Activated CD4-positive, alpha-beta T cell treated with anti-CD3 and anti-CD28 coated beads, Interleukin-2, amount 10 ng/mL, durations not matched to agents 24 days and 14 days (primary cell): ENCODE measurements at regions not wholly inside any gene's neighbourhood (a gene's known extent, or its start where the extent isn't known, plus 50 kb on each side); places are given as distances from the start of the nearest gene placed in this dataset.

ENCODE experiments used
- DNase-seq: peaks from one replicate; pipeline ENCODE4 v3.0.0; 2022
- H3K27ac Mint-ChIP-seq: one replicate; pipeline ENCODE4 v1.8.0; 2022; ENCODE audit warnings: mild to moderate bottlenecking, mixed read lengths
- H3K27me3 Mint-ChIP-seq: one replicate; pipeline ENCODE4 v1.8.0; 2022; ENCODE audit warnings: mixed read lengths
- H3K36me3 Mint-ChIP-seq: one replicate; pipeline ENCODE4 v1.8.0; 2022; ENCODE audit warnings: low read depth, mild to moderate bottlenecking, mixed read lengths
- H3K4me1 Mint-ChIP-seq: one replicate; pipeline ENCODE4 v1.8.0; 2021; ENCODE audit warnings: mixed read lengths
- H3K4me3 Mint-ChIP-seq: one replicate; pipeline ENCODE4 v1.8.0; 2022; ENCODE audit warnings: mild to moderate bottlenecking, moderate library complexity, mixed read lengths
- H3K9me3 Mint-ChIP-seq: one replicate; pipeline ENCODE4 v1.8.0; 2021; ENCODE audit warnings: mixed read lengths
- intact Hi-C: fragments of 100-400 bp; cut with micrococcal nuclease; formaldehyde crosslinking; loops from one replicate; pipeline ENCODE4 v1.15.1; 2023

DNA sequence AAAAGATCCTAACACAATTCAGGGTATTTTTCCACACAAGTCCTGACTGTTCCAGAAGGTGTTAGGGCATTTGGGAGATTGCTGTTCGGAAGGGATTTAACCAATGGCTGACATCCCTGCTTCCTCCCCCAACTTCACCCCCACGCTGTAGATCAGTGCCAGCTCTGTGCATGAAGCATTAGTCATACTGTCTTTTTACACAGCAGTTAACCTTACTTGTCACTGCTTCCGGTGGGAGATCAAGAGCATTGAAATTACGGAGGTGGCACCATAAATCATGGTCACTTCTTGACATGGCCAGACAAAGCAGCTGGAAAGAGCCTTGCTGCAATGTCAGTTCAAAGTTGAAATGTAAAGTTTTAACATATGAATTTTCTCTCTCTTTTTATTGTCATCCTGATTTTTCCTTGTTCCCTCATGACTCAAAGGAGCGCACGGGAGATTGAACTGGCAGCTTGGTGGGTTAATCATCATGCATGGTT, 70.2 kb downstream of the HRH4 start:
- Mint-ChIP-seq H3K27me3 (peaks cover 18% of the 10 kb centered on the region), H3K36me3 (no peaks in the 10 kb centered on the region), H3K27ac (no peak overlapping the region), H3K4me3 (no peak overlapping the region), H3K9me3 (peaks cover 6% of the 10 kb centered on the region), H3K4me1 (peaks cover 5% of the 10 kb centered on the region)
- intact Hi-C loops = no loop called here
- no peak for DNase-seq

GRCh38 chr18:24534271-24534670, 73.8 kb downstream of the HRH4 start:
- no peak for DNase-seq
- Mint-ChIP-seq H3K27ac (no peak overlapping the region), H3K4me3 (no peak overlapping the region), H3K9me3 (peaks cover 6% of the 10 kb centered on the region), H3K36me3 (no peaks in the 10 kb centered on the region), H3K4me1 (peaks cover 5% of the 10 kb centered on the region), H3K27me3 (peaks cover 33% of the 10 kb centered on the region)
- intact Hi-C loops = no loop called here

DNA sequence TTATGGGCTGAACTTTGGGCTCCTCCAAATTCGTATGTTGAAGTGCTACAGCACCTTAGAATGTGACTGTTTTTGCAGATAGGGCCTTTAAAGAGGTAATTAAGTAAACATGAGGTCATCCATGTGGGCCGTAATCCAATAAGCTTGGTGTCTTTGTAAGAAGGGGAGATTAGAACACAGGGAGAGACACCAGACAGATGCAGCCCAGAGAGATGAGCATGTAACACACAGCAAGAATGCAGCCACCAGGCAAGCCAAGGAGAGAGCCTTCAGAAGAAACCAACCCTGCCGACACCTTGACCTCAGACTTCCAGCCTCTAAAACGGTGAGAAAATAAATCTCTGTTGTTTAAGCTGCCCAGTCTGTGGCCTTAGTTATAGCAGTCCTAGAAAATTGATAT, 74.3 kb downstream of the HRH4 start:
- peaks cover 33% of the 10 kb centered on the region for H3K27me3 Mint-ChIP-seq
- DNase-seq = no peak
- peaks cover 6% of the 10 kb centered on the region for H3K9me3 Mint-ChIP-seq
- intact Hi-C loops = no loop called here
- H3K36me3 Mint-ChIP-seq = no peaks in the 10 kb centered on the region
- no peak overlapping the region for H3K4me3 Mint-ChIP-seq
- H3K27ac Mint-ChIP-seq = no peak overlapping the region
- peaks cover 5% of the 10 kb centered on the region for H3K4me1 Mint-ChIP-seq

DNA sequence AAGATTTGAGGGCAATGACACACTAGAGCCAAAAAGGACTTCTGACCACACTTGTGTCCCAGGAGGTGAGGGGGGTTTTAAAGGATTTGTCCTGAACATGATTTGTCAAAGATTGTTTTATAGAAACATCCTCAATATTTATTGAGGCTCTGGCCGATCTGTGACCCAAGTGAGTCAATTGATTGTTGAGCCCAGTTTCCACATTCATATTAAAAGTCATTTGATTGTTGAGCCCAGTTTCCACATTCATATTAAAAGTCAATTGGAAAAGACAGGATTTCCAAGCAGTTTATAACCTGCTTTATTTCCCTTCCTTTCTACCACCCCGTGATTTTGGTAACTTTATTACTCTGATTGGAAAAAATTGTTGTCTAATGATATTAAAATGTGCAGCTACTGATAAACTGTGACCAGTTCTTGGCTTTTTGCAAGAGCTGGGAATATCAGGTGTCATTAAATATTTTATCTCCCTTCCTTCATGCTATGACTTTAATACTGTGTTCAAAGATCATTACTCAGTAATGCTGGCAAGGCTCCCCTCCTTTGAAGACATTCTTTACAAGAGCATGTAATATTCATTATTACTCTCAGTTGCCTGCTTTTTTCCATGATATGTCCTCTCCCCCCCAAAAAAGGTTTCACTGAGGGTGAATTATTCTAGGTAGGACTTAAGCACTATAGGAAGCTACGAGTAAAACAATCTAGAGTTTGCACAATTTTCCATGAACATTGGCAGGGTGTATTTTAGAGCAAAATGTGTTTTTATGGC, 75.3 kb downstream of the HRH4 start:
- Mint-ChIP-seq H3K27me3 (peaks cover 29% of the 10 kb centered on the region), H3K4me1 (no peaks in the 10 kb centered on the region), H3K9me3 (peaks cover 6% of the 10 kb centered on the region), H3K36me3 (no peaks in the 10 kb centered on the region), H3K4me3 (no peak overlapping the region), H3K27ac (no peak overlapping the region)
- intact Hi-C loops = no loop called here
- no peak for DNase-seq

DNA sequence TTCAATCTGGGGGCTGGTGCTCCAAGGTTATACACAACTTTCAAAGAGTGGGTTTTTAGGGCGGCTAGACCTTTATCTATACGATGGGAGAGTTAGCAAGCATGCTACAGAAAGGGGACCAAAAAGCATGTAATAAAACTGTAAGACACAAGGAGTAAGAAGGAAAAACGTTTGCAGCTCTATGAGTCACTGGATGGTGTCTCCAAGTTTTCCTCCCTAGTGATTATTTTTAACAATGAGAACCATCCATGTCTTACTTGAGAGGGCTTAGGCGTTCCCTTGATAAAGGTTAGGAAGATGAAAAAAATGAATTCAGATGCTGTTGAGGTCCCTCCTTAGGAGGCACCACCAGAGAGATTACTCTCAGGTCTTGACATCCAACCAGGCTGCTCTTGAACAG, 75.9 kb downstream of the HRH4 start:
- H3K4me3 Mint-ChIP-seq = no peak overlapping the region
- intact Hi-C loops = no loop called here
- H3K36me3 Mint-ChIP-seq = no peaks in the 10 kb centered on the region
- no peak overlapping the region for H3K27ac Mint-ChIP-seq
- peaks cover 27% of the 10 kb centered on the region for H3K27me3 Mint-ChIP-seq
- H3K9me3 Mint-ChIP-seq = peaks cover 6% of the 10 kb centered on the region
- DNase-seq = no peak
- no peaks in the 10 kb centered on the region for H3K4me1 Mint-ChIP-seq

- peaks cover 6% of the 10 kb centered on the region for H3K9me3 Mint-ChIP-seq
- no peaks in the 10 kb centered on the region for H3K4me1 Mint-ChIP-seq
- no peak overlapping the region for H3K4me3 Mint-ChIP-seq
- no peak overlapping the region for H3K27ac Mint-ChIP-seq
- peaks cover 25% of the 10 kb centered on the region for H3K27me3 Mint-ChIP-seq
- intact Hi-C loops = no loop called here
- H3K36me3 Mint-ChIP-seq = no peaks in the 10 kb centered on the region
- DNase-seq = no peak
Measured at GRCh38 chr18:24536834-24537233, 76.4 kb downstream of the HRH4 start.

- Mint-ChIP-seq H3K4me1 (no peaks in the 10 kb centered on the region), H3K36me3 (no peaks in the 10 kb centered on the region), H3K27ac (no peak overlapping the region), H3K27me3 (peaks cover 19% of the 10 kb centered on the region), H3K9me3 (no peaks in the 10 kb centered on the region), H3K4me3 (no peak overlapping the region)
- intact Hi-C loops = no loop called here
- DNase-seq = no peak
Measured at GRCh38 chr18:24538414-24539264, 78.2 kb downstream of the HRH4 start.

DNA sequence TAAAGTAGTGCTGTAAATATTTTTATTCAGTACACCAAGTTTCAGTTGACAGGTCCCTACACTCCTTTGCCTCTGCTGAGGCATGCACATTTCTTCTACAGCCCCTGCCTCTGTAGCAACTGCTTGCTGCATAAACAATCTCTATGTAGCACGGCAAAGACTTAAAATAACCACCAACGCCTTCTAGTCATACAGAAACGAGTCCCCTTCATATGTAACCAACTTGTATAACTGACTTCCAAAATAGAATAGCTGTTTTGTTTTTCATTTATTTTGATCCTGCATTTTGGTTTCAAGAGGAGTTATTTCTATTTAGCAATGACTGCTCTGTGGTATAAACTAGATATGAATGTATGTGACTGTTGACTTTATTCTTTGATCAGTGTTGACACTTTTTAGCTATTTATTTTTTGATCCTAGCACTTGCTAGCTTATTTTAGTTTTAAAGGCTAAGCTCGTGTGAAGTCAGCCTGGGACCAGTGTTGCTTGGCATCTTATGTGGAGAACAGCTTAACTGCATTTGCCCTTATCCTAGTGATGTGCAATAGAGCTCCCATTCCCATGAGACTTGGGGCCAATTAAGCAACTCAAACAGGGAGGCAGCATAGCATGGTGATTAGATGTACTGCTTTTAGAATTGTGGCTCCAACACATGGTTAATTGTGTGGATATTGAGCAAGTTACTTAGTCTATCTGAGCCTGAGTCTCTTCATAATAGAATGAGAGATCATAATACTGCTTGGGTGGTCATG, 79.6 kb downstream of the HRH4 start:
- H3K27ac Mint-ChIP-seq = no peak overlapping the region
- no peak overlapping the region for H3K4me3 Mint-ChIP-seq
- peaks cover 19% of the 10 kb centered on the region for H3K27me3 Mint-ChIP-seq
- no peaks in the 10 kb centered on the region for H3K4me1 Mint-ChIP-seq
- H3K36me3 Mint-ChIP-seq = no peaks in the 10 kb centered on the region
- no peak for DNase-seq
- H3K9me3 Mint-ChIP-seq = no peaks in the 10 kb centered on the region
- intact Hi-C loops = no loop called here

DNA sequence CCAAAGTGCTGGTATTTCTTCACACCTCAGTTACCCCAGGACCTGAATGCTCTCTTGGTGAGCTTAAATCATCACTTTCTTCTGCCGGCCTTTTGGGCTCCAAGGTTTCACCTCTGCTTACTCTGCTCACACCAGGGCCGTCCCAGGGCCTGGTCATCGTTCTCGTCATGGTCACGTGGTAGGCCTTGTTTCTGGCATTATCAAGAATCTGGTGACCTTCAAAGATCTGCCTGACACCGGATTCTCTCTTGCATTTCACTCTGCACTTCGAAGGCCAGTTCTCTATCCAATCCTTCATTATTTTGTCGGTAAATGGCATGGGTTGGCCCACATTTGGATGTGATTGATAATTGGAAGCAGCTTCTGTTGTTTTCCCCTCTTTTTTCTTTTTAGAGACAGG, 80.5 kb downstream of the HRH4 start:
- no peaks in the 10 kb centered on the region for H3K9me3 Mint-ChIP-seq
- no peak for DNase-seq
- no peaks in the 10 kb centered on the region for H3K36me3 Mint-ChIP-seq
- no peak overlapping the region for H3K4me3 Mint-ChIP-seq
- H3K27me3 Mint-ChIP-seq = peaks cover 19% of the 10 kb centered on the region
- H3K4me1 Mint-ChIP-seq = no peaks in the 10 kb centered on the region
- no peak overlapping the region for H3K27ac Mint-ChIP-seq
- intact Hi-C loops = no loop called here

DNA sequence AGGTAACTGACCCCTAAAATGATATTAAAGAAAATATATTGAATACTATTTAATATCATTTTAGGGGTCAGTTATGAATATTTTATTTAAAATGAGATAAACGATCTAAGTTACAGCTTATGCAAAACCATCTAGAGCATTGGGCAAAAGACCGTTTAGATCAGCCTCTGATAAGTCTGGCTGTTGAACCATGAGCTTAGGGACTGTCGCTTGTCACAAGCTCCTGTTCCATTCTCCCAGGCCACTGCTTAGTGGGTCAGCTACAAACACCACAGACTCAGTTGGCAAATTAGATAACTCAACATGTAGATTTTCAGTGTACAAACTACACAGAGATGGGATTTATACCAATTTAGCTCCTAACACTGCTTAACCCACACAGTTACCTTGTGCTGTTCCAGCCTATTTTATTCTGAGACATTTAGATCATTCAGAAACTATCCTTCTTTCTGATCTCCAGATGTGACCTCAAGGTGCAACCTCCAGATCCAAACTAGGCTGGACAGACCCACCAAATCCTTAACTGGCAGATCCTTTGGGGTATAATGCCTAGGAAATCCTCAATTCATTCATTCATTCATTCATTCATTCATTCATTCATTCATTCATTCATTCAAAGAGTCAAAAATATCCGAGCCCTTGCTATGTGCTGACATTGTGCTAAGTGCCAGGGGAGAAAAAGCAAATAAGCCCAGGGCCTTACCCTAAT, 82.8 kb downstream of the HRH4 start:
- intact Hi-C loops = no loop called here
- Mint-ChIP-seq H3K4me3 (no peak overlapping the region), H3K9me3 (no peaks in the 10 kb centered on the region), H3K27me3 (peaks cover 7% of the 10 kb centered on the region), H3K36me3 (no peaks in the 10 kb centered on the region), H3K4me1 (no peaks in the 10 kb centered on the region), H3K27ac (no peak overlapping the region)
- DNase-seq = no peak

- no peaks in the 10 kb centered on the region for H3K36me3 Mint-ChIP-seq
- intact Hi-C loops = no loop called here
- no peaks in the 10 kb centered on the region for H3K9me3 Mint-ChIP-seq
- no peak overlapping the region for H3K27ac Mint-ChIP-seq
- no peak overlapping the region for H3K4me3 Mint-ChIP-seq
- no peak for DNase-seq
- no peaks in the 10 kb centered on the region for H3K4me1 Mint-ChIP-seq
- peaks cover 1% of the 10 kb centered on the region for H3K27me3 Mint-ChIP-seq
Measured at GRCh38 chr18:24543795-24544498, 83.5 kb downstream of the HRH4 start.

DNA sequence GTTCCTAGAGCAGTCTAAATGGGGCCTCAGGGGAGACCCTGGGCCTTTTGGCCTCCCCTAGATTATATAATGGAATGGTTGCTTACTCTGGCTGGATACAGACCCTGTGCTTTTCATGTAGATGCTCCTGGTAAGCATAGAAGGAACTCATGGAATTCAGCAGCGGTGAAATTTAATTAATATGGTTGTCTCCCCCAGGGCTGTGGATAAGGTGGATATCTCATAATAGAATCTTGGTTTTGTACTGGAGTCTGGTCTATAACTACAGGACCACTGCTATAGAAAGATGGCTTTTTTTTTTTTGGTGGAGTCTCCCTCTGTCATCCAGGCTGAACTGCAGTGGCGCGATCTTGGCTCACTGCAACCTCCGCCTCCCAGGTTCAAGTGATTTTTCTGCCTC, 84.5 kb downstream of the HRH4 start:
- Mint-ChIP-seq H3K4me1 (no peaks in the 10 kb centered on the region), H3K27me3 (peaks cover 1% of the 10 kb centered on the region), H3K36me3 (no peaks in the 10 kb centered on the region), H3K9me3 (no peaks in the 10 kb centered on the region), H3K27ac (no peak overlapping the region), H3K4me3 (no peak overlapping the region)
- DNase-seq = no peak
- intact Hi-C loops = no loop called here

DNA sequence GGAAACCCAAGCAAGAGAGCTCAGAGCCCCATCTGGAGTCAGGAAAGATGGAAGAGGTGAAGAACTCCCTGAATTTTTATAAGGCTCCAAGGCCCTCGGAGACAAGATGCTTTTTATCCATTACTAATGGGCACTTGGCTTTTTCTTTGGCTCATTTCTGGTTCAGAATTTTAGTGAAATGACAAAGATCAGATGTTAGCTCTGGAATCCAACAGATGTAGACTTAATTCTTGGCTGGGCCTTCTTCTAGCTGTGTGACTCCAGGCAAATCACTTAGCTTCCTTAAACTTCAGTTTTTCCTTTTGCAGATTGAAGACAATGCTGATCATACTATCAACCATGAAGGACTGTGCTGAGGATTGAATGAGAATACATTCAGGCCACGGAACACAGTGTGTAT, 85.2 kb downstream of the HRH4 start:
- peaks cover 1% of the 10 kb centered on the region for H3K27me3 Mint-ChIP-seq
- no peak for DNase-seq
- intact Hi-C loops = no loop called here
- no peak overlapping the region for H3K4me3 Mint-ChIP-seq
- H3K4me1 Mint-ChIP-seq = no peaks in the 10 kb centered on the region
- H3K36me3 Mint-ChIP-seq = no peaks in the 10 kb centered on the region
- H3K27ac Mint-ChIP-seq = no peak overlapping the region
- no peaks in the 10 kb centered on the region for H3K9me3 Mint-ChIP-seq
